SH-SY5Y (cell line): ENCODE measurements at regions not wholly inside any gene's neighbourhood (a gene's known extent, or its start where the extent isn't known, plus 50 kb on each side); places are given as distances from the start of the nearest gene placed in this dataset.

Experiments
- GATA2 ChIP-seq: IDR thresholded peaks from 2 replicates; pipeline ENCODE4 v1.6.1; 2011; ENCODE audit warnings: mild to moderate bottlenecking, low read depth, low read length
- GATA3 ChIP-seq: IDR thresholded peaks from 2 replicates; pipeline ENCODE4 v1.6.1; 2011; ENCODE audit warnings: low read depth, mild to moderate bottlenecking, low read length, moderate library complexity

GRCh38 chr11:115652094-115652493 lies 147.9 kb upstream of the CADM1 start:
- TF ChIP-seq GATA2 (no peak), GATA3 (no peak)
